Loucy (cell line): ENCODE measurements at regions not wholly inside any gene's neighbourhood (a gene's known extent, or its start where the extent isn't known, plus 50 kb on each side); places are given as distances from the start of the nearest gene placed in this dataset.

ENCODE experiments used
- H2AFZ ChIP-seq: fragments of 200-600 bp; sonication (generic); 2 replicates; pipeline ENCODE4 v1.6.0; 2016; ENCODE audit warnings: antibody characterized with exemption, mild to moderate bottlenecking, low read length, moderate library complexity
- H3F3A ChIP-seq: fragments of 200-600 bp; 2 replicates; pipeline ENCODE4 v1.6.0; 2016; ENCODE audit warnings: antibody characterized with exemption, low read depth, mild to moderate bottlenecking
- H3K27me3 ChIP-seq: fragments of 200-600 bp; sonication (generic); 2 replicates; pipeline ENCODE4 v1.6.1; 2014; ENCODE audit warnings: low read length, mild to moderate bottlenecking; ENCODE audit not compliant: insufficient read depth, poor library complexity, severe bottlenecking
- H3K36me3 ChIP-seq: fragments of 200-600 bp; sonication (generic); 2 replicates; pipeline ENCODE4 v1.6.1; 2016; ENCODE audit warnings: low read length; ENCODE audit not compliant: insufficient read depth
- H3K4me1 ChIP-seq: fragments of 200-600 bp; sonication (generic); 2 replicates; pipeline ENCODE4 v1.5.1; 2014; ENCODE audit warnings: low read length, mild to moderate bottlenecking; ENCODE audit not compliant: insufficient read depth, poor library complexity, severe bottlenecking
- H3K4me2 ChIP-seq: fragments of 200-600 bp; sonication (generic); 2 replicates; pipeline ENCODE4 v1.6.0; 2014; ENCODE audit warnings: antibody characterized with exemption, low read length, low read depth, mild to moderate bottlenecking; ENCODE audit not compliant: poor library complexity, severe bottlenecking
- H3K4me3 ChIP-seq: fragments of 200-600 bp; sonication (generic); 2 replicates; pipeline ENCODE4 v1.5.1; 2014; ENCODE audit warnings: low read length, mild to moderate bottlenecking, mixed read lengths; ENCODE audit not compliant: poor library complexity, severe bottlenecking
- H3K79me2 ChIP-seq: fragments of 200-600 bp; sonication (generic); 2 replicates; pipeline ENCODE4 v1.6.1; 2014; ENCODE audit warnings: low read length; ENCODE audit not compliant: insufficient read depth
- H3K9ac ChIP-seq: fragments of 200-600 bp; sonication (generic); 2 replicates; pipeline ENCODE4 v1.6.0; 2014; ENCODE audit warnings: mild to moderate bottlenecking, low read depth, low read length, moderate library complexity; ENCODE audit not compliant: poor library complexity, severe bottlenecking
- H3K9me2 ChIP-seq: fragments of 200-600 bp; sonication (generic); replicated peaks from 2 replicates; pipeline ENCODE4 v1.6.1; 2016; ENCODE audit warnings: low read depth, low read length, mixed read lengths
- H3K9me3 ChIP-seq: fragments of 200-600 bp; sonication (generic); 2 replicates; pipeline ENCODE4 v1.6.1; 2014; ENCODE audit warnings: mild to moderate bottlenecking, antibody characterized with exemption, low read length, low read depth; ENCODE audit not compliant: insufficient read depth
- H4K20me1 ChIP-seq: fragments of 200-600 bp; sonication (generic); 2 replicates; pipeline ENCODE4 v1.6.0; 2014; ENCODE audit warnings: antibody characterized with exemption, low read length, mild to moderate bottlenecking; ENCODE audit not compliant: insufficient read depth, poor library complexity, severe bottlenecking
- EZH2phosphoT487 ChIP-seq: fragments of 200-600 bp; IDR thresholded peaks from 2 replicates; pipeline ENCODE4 v1.6.1; 2018; ENCODE audit warnings: antibody characterized with exemption, mild to moderate bottlenecking, moderate library complexity, borderline replicate concordance
- TF ChIP-seq, protein P1 (sequence below): fragments of 200-600 bp; sonication (generic); conservative IDR thresholded peaks from 2 replicates; pipeline ENCODE4 v1.5.1; 2014; ENCODE audit warnings: mild to moderate bottlenecking, antibody characterized with exemption, low read length

- H3K9ac ChIP-seq, result no peak overlapping the region
- no peaks in the 10 kb centered on the region for H3K4me1 ChIP-seq
- no peaks in the 10 kb centered on the region for H3K27me3 ChIP-seq
- no peaks in the 10 kb centered on the region for H4K20me1 ChIP-seq
- no peak overlapping the region for H3K4me2 ChIP-seq
- no peaks in the 10 kb centered on the region for H3K36me3 ChIP-seq
- H3K79me2 ChIP-seq, result no peaks in the 10 kb centered on the region
- no peaks in the 10 kb centered on the region for H3F3A ChIP-seq
- no peaks in the 10 kb centered on the region for H3K9me3 ChIP-seq
- H2AFZ ChIP-seq, result no peak overlapping the region
- TF ChIP-seq, protein P1, sequence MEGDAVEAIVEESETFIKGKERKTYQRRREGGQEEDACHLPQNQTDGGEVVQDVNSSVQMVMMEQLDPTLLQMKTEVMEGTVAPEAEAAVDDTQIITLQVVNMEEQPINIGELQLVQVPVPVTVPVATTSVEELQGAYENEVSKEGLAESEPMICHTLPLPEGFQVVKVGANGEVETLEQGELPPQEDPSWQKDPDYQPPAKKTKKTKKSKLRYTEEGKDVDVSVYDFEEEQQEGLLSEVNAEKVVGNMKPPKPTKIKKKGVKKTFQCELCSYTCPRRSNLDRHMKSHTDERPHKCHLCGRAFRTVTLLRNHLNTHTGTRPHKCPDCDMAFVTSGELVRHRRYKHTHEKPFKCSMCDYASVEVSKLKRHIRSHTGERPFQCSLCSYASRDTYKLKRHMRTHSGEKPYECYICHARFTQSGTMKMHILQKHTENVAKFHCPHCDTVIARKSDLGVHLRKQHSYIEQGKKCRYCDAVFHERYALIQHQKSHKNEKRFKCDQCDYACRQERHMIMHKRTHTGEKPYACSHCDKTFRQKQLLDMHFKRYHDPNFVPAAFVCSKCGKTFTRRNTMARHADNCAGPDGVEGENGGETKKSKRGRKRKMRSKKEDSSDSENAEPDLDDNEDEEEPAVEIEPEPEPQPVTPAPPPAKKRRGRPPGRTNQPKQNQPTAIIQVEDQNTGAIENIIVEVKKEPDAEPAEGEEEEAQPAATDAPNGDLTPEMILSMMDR, result no peak
- H3K4me3 ChIP-seq, result no peak overlapping the region
- no peaks in the 10 kb centered on the region for H3K9me2 ChIP-seq
Measured at GRCh38 chr3:104126864-104127553, 1239.7 kb upstream of the ALCAM start.

DNA sequence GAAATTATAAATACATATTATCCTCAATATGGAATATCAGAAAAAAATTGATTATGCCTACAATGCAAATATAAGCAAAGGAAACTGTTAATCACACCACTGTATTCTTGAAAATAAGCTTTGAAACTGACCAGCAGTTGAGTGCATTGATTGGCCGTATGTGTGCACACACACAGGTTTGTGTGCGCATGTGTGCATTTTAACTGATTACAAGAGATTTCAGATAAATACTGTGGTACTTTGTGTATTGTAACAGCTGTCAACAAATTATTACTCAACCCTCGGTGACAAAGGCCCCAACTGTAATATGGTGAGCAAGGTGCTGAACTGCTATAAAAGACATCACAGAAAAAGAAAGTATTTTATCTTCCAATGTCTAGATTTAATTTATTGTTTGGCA is 1238.9 kb upstream of the ALCAM start:
- Histone ChIP-seq H3K36me3 (no peaks in the 10 kb centered on the region), H3F3A (no peaks in the 10 kb centered on the region), H2AFZ (no peak overlapping the region), H3K4me2 (no peak overlapping the region), H3K9me3 (no peaks in the 10 kb centered on the region), H3K9me2 (no peaks in the 10 kb centered on the region), H3K4me1 (no peaks in the 10 kb centered on the region), H3K4me3 (no peak overlapping the region), H3K27me3 (no peaks in the 10 kb centered on the region), H3K79me2 (no peaks in the 10 kb centered on the region), H3K9ac (no peak overlapping the region), H4K20me1 (no peaks in the 10 kb centered on the region)
- TF ChIP-seq EZH2phosphoT487, result no peak
- TF ChIP-seq, protein P1, result no peak

GRCh38 chr3:104132566-104133403 is 1233.9 kb upstream of the ALCAM start:
- TF ChIP-seq, protein P1, result no peak
- TF ChIP-seq EZH2phosphoT487, result no peak
- Histone ChIP-seq H3K4me3 (no peak overlapping the region), H3K4me1 (no peaks in the 10 kb centered on the region)

More at GRCh38 chr3:104132566-104133403, 1233.9 kb upstream of the ALCAM start:
- no peaks in the 10 kb centered on the region for H3K27me3 ChIP-seq
- no peaks in the 10 kb centered on the region for H3K9me3 ChIP-seq
- H3K4me2 ChIP-seq, result no peak overlapping the region
- no peaks in the 10 kb centered on the region for H3F3A ChIP-seq
- H3K9me2 ChIP-seq, result no peaks in the 10 kb centered on the region
- no peak overlapping the region for H2AFZ ChIP-seq
- no peak overlapping the region for H3K9ac ChIP-seq
- no peaks in the 10 kb centered on the region for H4K20me1 ChIP-seq
- H3K36me3 ChIP-seq, result no peaks in the 10 kb centered on the region
- no peaks in the 10 kb centered on the region for H3K79me2 ChIP-seq
